NCI-H446 (cell line): ENCODE measurements at regions not wholly inside any gene's neighbourhood (a gene's known extent, or its start where the extent isn't known, plus 50 kb on each side); places are given as distances from the start of the nearest gene placed in this dataset.
"Not testable (repeated sequence)": the region's sequence is repeated elsewhere in the genome, so short reads cannot be mapped to it uniquely, and the experiment has no call there.

Experiments used
- DNase-seq, 2 experiments: peaks; one replicate each; lab custom pipeline; 2025; lab: John Stamatoyannopoulos, UW

GRCh38 chr1:66460776-66461175 lies 73.2 kb upstream of the SGIP1 start:
- no peak for DNase-seq

- no peak for DNase-seq
These were observed 71.6 kb upstream of the SGIP1 start for GRCh38 chr1:66462313-66462712.

GRCh38 chr1:66464351-66464750 lies 69.6 kb upstream of the SGIP1 start:
- no peak for DNase-seq

- no peak for DNase-seq
These were observed 69.2 kb upstream of the SGIP1 start for GRCh38 chr1:66464802-66465201.

DNA sequence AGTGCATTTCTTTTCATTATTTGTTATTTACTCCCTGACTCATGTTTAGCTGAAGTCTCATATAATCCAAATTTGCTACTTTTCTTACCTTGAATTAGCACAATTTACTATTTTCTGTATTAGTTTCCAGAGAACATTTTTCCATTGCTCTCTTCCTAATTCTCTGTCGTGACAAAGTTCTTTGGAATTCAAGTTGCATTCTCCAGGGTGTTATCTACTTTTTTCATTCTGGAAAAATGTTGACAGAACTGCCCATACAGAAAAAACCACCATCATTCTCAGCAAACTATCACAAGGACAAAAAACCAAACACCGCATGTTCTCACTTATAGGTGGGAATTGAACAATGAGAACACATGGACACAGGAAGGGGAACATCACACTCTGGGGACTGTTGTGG lies 67.3 kb upstream of the SGIP1 start:
- DNase-seq: not testable (repeated sequence)

- no peak for DNase-seq
These were observed 65.2 kb upstream of the SGIP1 start for GRCh38 chr1:66468722-66469121.

- no peak for DNase-seq
These were observed 58.0 kb upstream of the SGIP1 start for GRCh38 chr1:66475940-66476339.

DNA sequence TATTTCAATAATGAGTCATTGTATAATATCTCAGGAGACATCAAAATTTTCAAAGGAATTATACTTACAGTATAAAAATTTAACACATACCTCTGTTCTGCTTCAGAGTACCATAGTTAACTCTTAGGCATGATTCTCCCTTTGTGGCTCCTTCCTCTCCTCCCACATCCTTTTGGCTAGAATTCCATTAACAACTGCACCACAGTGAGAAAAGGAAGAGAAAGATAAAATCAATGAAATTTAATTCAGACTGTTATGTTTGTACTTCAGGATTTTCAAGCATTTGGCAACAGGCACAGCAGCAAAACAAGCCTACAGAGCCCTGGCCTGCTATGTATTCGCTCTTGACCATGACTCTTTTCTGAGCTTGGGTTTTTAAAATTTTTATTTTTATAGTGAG lies 57.2 kb upstream of the SGIP1 start:
- no peak for DNase-seq

DNA sequence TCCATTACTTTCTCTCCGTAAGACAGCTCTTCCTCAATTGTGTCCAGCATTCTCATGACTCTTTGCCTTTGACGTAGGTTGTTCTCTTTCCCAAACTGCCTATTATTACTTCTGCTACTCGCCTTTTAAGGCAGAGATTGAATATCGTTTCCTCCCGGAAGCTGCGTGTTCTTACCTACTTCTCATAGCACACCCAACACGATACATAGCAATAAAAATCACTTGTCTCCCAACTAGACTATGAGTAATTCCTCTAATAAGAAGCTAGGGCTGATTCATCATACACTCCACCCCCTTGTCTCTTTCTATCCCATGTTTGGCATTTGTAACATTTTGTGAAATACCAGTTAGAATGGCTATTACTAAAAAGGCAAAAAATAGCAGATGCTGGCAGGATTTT lies 55.8 kb upstream of the SGIP1 start:
- DNase-seq: no peak

- DNase-seq: peak; percentile 4 to 18
These were observed 53.8 kb upstream of the SGIP1 start for GRCh38 chr1:66480162-66480561.

GRCh38 chr1:66481215-66481614 lies 52.7 kb upstream of the SGIP1 start:
- DNase-seq: not testable (repeated sequence)
